ENCODE measurements at regions not wholly inside any gene's neighbourhood (a gene's known extent, or its start where the extent isn't known, plus 50 kb on each side); places are given as distances from the start of the nearest gene placed in this dataset.

DNA sequence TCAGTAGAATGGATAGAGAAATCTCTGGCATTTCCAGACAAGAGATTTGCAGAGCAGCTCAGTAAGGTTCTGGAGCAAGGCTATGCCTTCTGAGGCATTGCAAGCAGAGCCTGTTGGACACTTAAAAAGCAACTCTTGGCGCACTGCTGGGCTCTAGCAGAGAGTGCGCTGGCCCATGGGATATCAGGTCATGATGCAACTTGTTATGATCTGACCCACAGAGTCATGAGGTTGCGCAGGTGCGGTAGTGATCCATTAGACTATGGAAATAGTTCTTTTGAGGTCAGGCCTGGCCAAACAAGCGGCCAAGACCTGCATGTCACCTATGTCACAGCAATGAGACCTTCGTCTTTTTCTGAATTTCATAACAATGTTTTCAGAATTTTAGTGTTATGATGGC is 168.6 kb downstream of the TMTC3 start:
- DNase-seq (ENCODE audit: low read depth): no peak

GRCh38 chr12:88313554-88313953 is 171.4 kb downstream of the TMTC3 start:
- no peak for DNase-seq (ENCODE audit: low read depth)

DNA sequence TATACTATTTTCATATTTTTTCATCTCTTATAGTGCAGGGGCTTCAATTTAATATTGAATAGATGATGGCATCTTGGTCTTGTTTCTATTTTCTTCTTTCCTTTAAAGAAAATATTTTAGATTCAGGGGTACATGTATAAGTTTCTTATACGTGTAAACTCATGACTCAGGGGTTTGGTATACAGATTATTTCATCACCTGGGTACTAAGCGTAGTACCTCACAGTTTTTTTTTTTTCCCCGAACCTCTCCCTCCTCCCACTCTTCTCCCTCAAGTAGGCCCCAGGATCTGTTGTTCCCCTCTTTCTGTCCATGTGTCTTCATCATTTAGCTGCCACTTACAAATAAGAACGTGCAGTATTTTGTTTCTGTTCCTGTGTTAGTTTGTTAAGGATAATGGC is 172.6 kb downstream of the TMTC3 start:
- no peak for DNase-seq (ENCODE audit: low read depth)

DNA sequence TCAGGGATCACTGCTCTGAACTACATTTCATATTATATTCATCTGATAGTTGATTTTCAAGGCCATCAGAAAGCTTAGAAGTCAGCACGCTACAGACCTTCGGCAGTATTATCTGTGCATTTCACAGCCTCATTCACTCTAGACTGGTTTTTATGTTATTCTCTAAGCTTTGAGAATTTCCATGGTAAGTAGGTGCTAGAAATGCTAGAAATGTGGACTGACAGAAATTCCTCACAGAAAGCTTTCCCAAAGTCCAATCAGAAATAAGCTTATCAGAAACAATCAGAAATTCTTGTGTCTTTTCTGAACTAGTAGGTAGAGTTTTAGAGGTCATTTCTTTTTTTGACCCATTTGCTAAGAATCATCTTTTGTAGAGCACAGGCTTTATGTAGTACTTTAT is 176.6 kb downstream of the TMTC3 start:
- no peak for DNase-seq (ENCODE audit: low read depth)

DNA sequence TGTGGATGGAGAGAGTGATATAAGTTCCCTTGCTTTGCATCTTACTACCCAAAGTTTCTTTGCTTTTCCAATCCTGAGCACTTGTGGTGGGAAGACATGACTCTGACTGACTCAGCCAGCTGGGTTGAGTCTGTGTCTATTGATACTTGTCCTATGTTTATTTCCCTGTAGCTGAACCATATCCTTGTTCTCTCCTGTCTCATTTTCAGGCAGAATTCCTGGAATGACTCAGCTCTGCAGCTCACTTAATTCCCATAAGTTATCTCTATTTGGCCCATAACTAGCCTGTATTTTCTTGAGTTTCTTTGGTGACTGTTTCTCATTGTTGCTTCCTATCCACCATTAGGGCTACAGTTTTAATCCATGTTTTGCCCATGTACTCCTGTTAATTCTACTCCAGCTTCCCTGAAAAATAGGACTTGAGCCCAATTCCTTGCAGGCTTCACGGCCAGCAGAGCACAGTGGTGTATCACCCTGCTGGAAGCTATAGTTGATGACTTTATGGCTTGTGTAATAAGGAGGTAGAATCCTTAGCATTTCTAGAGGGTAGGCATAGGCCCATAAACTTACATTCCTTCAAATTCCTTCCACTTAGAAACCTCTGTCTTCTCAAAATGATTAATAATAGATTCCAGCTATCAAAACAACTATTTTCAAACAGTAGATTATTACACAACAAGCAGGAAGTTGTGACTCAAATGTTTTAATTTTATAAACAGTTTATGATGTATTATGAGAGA is 183.1 kb downstream of the TMTC3 start:
- peak; percentile 92 for DNase-seq (ENCODE audit: low read depth)

DNA sequence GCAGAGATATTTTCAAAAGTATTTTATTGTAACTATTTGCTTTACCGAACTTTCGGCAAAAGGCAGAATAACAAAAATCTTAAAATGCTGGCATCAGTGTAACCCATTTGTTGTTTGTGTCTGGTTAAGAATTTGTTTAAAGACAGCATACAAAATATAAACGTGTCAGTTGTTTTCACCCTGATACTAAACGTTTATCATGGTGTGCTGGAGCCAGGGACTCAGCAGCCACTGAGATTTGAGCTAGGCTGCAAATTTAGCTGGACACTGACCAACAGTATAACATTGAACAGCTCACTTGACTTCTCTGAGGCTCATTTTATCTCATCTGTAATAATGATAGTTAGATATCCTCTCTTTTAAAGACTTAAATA is 183.7 kb downstream of the TMTC3 start:
- DNase-seq (ENCODE audit: low read depth): peak; percentile 24

GRCh38 chr12:88327276-88327675 is 185.2 kb downstream of the TMTC3 start:
- no peak for DNase-seq (ENCODE audit: low read depth)

- DNase-seq (ENCODE audit: low read depth): no peak
Measured at GRCh38 chr12:88328090-88328489, 186.0 kb downstream of the TMTC3 start.

DNA sequence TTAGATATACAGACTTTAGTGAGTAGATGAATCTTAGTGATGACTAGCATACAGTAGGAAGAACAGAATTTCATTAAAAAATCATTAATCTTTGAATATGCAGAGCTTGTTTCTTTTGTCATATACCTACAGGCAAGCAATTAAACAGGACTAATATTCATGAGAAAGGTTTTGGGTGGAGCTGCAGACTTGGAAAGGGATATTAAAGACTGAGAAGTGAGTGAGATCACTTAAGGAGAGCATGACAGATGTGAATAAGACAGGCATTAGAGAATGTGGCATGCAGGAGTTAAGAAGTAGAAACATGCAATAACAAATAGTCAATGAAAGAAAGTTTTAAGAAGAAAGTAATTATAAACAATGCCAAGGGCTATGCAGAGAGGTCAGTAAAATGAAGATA is 187.7 kb downstream of the TMTC3 start:
- no peak for DNase-seq (ENCODE audit: low read depth)

DNA sequence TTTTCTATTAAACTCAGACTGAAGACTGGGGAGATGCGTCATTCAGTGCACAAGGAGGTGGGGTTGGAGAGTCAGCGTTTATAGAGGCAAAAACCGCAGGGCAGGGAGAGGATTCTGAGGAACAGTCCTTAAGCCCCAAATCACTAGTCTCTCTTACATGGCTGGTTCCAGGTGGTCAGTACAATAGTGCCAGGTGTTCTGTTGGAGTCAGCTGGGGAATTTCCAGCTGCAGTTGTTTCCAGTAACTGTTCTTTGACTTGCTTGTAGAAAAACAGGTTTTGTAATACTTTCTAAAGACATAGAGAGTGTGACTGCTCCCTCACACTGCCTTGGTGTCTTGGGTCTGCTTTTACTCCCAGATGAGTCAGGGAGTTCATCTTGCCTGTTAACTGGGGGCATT is 192.2 kb downstream of the TMTC3 start:
- DNase-seq (ENCODE audit: low read depth): peak; percentile 71

- no peak for DNase-seq (ENCODE audit: low read depth)
Measured at GRCh38 chr12:88336076-88336739, 194.1 kb downstream of the TMTC3 start.

DNA sequence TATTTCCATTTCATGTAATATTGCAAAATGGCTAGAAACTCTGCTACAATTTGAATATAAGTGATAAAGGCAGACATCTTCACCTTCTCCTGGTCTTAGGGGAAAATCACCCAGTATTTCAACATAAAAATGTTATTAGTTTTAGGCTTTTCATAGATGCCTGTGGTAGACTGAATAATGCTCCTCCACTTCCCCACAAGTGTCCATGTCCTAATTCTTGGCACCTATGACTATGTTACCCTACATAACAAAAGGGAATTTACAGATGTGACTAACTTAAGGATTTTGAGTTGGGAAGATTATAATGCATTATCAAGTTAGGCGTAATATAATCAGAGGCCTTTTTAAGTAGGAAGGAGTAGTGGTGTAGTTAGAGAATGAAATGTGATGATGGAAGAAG is 196.4 kb downstream of the TMTC3 start:
- no peak for DNase-seq (ENCODE audit: low read depth)

DNA sequence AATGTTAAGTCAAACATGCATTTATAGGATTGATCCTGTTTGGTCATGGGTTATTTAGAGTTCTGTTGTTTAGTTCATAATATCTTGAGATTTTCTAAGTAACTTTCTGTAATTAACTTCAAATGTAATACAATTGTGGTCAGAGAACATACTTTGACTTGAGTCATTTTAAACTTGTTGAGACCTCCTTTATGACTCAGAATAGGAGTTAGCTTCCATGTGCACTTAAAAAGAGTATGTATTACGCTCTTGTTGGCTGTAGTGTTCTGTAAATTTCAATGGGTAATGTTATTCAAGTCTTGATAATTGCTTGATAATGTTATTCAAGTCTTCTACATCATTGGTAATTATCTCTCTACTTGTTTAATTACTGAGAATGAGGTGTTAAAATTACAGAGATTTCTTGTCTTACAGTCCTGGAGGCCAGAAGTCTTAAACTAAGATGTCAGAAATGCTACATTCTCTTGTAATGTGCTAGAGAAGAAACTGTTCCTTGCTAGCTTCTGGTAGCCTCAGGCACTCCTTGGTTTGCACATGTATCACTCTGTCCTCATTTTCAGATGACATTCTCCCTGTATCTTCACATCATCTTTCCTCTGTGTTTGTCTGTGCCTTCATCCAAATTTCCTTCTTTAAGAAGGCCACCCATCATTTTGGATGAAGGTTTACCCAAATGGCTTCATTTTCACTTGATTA is 197.3 kb downstream of the TMTC3 start:
- DNase-seq (ENCODE audit: low read depth): peak; percentile 53

- DNase-seq (ENCODE audit: low read depth): no peak
Measured at GRCh38 chr12:88339966-88340365, 197.9 kb downstream of the TMTC3 start.

DNA sequence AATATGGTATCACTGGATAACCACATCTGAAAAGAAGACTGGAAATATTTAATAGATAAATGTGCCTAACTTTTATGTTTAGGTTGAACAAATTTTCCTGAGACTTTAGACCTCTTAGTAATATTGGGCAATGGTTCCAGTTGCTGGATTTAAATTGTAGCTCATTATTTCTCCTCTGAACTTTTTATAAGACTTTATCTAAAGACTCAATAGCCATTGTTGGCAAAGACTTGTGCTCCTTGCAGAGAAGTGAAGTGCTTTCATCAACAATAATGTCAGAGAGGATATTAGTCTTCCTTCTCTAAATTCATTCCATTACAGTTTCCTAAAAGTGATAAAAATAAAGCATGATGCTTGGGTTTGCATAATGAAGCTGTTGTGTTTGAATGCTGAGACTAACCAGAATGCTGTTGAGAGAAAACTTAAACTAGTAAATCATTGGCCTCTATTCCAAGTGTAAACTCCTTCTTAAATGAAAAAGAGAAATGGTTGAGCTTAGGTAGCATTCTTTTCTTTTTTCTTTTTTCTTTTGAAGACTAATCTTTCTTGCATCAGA is 200.2 kb downstream of the TMTC3 start:
- DNase-seq (ENCODE audit: low read depth): no peak

- DNase-seq (ENCODE audit: low read depth): no peak
Measured at GRCh38 chr12:88351146-88351545, 209.0 kb downstream of the TMTC3 start.

GRCh38 chr12:88354691-88355090 is 212.6 kb downstream of the TMTC3 start:
- no peak for DNase-seq (ENCODE audit: low read depth)

DNA sequence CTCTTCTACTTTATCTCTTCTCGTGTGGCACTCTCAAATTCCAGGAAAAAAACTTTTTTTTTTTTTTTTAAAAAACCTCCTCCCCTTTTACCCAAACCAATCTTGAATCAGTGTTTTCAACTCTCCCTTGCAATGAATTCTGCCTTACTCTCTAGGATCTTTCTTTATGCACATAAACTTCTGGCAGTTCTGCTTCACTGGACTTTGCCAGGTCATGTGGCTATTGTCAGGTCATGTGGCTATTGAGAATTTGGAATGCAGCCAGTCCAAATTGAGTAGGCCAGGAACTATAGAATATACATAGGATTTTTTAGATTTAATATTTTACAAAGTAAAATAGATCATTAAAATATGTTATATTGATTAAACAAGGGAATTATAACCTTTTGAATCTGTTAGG is 218.2 kb downstream of the TMTC3 start:
- DNase-seq (ENCODE audit: low read depth): no peak

- no peak for DNase-seq (ENCODE audit: low read depth)
Measured at GRCh38 chr12:88361493-88361892, 218.8 kb downstream of the KITLG start.

GRCh38 chr12:88362439-88362838 is 217.8 kb downstream of the KITLG start:
- DNase-seq (ENCODE audit: low read depth): no peak

- no peak for DNase-seq (ENCODE audit: low read depth)
Measured at GRCh38 chr12:88365403-88365802, 214.9 kb downstream of the KITLG start.

DNA sequence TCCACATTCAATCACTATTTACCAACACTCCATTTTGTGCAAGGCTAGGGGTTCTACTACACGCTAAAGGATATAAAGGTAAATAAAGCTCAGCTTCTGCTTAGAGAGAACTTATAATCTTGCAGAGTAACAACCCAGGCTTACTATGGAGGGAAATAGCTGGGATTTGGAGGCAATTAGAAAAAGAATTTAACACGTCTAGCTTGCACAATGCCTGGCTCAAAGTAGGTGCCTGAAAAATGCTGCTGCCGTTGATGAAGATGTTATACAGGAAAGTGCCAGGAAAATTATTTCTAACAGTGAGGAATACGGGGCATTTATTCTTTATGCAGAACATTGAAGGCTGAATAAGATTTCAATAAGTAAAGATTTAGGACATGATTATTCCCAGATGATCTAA is 214.2 kb downstream of the KITLG start:
- DNase-seq (ENCODE audit: low read depth): no peak

DNA sequence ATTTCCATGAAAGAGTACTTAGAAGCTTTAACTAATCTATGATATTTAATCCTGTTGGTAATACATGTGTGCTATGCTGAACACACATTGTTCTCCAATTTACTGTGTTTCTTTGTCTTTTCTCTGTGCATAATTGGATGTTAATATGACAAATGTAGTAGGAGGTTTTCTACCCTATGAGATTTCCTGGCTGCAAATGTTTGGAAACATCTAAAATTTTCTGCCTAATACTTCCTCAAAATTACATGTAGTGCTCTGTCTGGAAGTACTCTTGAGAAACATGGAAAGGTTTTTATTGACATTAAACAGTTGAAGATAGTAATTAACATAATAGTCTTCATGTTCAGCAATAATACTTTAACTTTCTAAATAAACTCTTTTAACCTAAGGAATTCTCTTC is 213.0 kb downstream of the KITLG start:
- no peak for DNase-seq (ENCODE audit: low read depth)

All from stromal cell of bone marrow (primary cell).